ENCODE measurements at regions not wholly inside any gene's neighbourhood (a gene's known extent, or its start where the extent isn't known, plus 50 kb on each side); places are given as distances from the start of the nearest gene placed in this dataset.

DNA sequence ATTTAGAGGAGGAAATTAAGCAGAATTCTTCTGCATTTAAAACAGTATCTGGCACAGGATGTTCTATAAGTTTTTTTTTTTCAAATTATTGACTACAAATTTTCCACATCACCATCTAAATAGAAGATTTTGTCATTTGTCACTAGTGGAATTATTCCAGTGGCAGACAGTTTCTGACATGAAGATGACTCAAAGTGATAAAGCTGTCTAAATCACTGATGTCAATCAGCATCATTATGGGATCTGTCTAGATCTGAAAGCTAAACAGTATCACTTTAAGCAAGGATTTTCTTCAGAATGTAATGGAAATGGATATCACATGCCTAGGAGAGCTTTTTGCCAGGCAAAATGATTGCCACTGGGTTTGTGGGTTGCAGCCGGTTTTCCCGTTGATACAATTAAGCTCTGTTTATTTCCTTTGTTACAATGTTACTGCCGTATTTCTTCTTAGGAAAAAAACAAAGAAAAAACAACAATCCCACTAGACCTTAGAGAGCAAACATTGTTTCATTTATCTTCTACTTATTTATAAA lies 1657.0 kb upstream of the PRR20A start:
- CTCF ChIA-PET = interaction anchor here (0.7 kb wide), 1 partner anchor 89 kb away, joined by 3 read pairs; no protein-coding TSS in a partner anchor

GRCh38 chr13:55493297-55493696 lies 1647.4 kb upstream of the PRR20A start:
- no peak overlapping the region for H3K4me3 ChIP-seq (ENCODE audit: low read depth, low read length)
- ChIA-PET CTCF (no interaction called here), POLR2A (no interaction called here)
- no peaks in the 10 kb centered on the region for H3K4me1 ChIP-seq (ENCODE audit: control insufficient read depth, insufficient read depth, low read length)
- no peaks in the 10 kb centered on the region for H3K36me3 ChIP-seq (ENCODE audit: control insufficient read depth in 2 of 2, insufficient read depth in 1 of 2, low read length in 2 of 2)
- H3K27ac ChIP-seq (ENCODE audit: extremely low read depth, low read depth, low read length) = no peak overlapping the region
- H3K9me3 ChIP-seq (ENCODE audit: control insufficient read depth, insufficient read depth, low read depth, low read length) = no peaks in the 10 kb centered on the region
- TF ChIP-seq PATZ1 (tag by site-specific recombination; IDR thresholded peaks at IDR 0.05) (no peak), ZSCAN23 (tag by site-specific recombination; IDR thresholded peaks at IDR 0.05) (no peak), ZNF660 (tag by site-specific recombination; IDR thresholded peaks at IDR 0.05) (no peak), HOXA7 (CRISPR knock-in tag; IDR thresholded peaks at IDR 0.05; ENCODE audit: borderline replicate concordance) (no peak), ZNF488 (tag by site-specific recombination; IDR thresholded peaks at IDR 0.05) (no peak), SP3 (tag by site-specific recombination; IDR thresholded peaks at IDR 0.05) (no peak)

More for the DNA sequence above, 1657.0 kb upstream of the PRR20A start:
- Histone ChIP-seq H3K9me3 (ENCODE audit: control insufficient read depth, insufficient read depth, low read depth, low read length) (no peaks in the 10 kb centered on the region), H3K36me3 (ENCODE audit: control insufficient read depth in 2 of 2, insufficient read depth in 1 of 2, low read length in 2 of 2) (no peaks in the 10 kb centered on the region), H3K4me1 (ENCODE audit: control insufficient read depth, insufficient read depth, low read length) (no peaks in the 10 kb centered on the region), H3K4me3 (ENCODE audit: low read depth, low read length) (no peak overlapping the region), H3K27ac (ENCODE audit: extremely low read depth, low read depth, low read length) (no peak overlapping the region)
- TF ChIP-seq ZNF530 (tag by site-specific recombination; IDR thresholded peaks at IDR 0.05; ENCODE audit: low read depth) = no peak
- TF ChIP-seq, protein P1, sequence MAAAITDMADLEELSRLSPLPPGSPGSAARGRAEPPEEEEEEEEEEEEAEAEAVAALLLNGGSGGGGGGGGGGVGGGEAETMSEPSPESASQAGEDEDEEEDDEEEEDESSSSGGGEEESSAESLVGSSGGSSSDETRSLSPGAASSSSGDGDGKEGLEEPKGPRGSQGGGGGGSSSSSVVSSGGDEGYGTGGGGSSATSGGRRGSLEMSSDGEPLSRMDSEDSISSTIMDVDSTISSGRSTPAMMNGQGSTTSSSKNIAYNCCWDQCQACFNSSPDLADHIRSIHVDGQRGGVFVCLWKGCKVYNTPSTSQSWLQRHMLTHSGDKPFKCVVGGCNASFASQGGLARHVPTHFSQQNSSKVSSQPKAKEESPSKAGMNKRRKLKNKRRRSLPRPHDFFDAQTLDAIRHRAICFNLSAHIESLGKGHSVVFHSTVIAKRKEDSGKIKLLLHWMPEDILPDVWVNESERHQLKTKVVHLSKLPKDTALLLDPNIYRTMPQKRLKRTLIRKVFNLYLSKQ (tag by site-specific recombination; IDR thresholded peaks at IDR 0.05; ENCODE audit: borderline replicate concordance) = no peak
- TF ChIP-seq ZNF37A (tag by site-specific recombination; IDR thresholded peaks at IDR 0.05) = no peak
- TF ChIP-seq ZNF112 (tag by site-specific recombination; IDR thresholded peaks at IDR 0.05) = no peak
- no peak for TF ChIP-seq SP3 (tag by site-specific recombination; IDR thresholded peaks at IDR 0.05)
- no peak for TF ChIP-seq ZNF211 (tag by site-specific recombination; IDR thresholded peaks at IDR 0.05; ENCODE audit: low read depth)
- no peak for TF ChIP-seq ZNF2 (tag by site-specific recombination; IDR thresholded peaks at IDR 0.05)
- no peak for TF ChIP-seq TSHZ1 (tag by site-specific recombination; IDR thresholded peaks at IDR 0.05; ENCODE audit: borderline replicate concordance)
- no peak for TF ChIP-seq ZNF561 (tag by site-specific recombination; IDR thresholded peaks at IDR 0.05; ENCODE audit: borderline replicate concordance)
- no peak for TF ChIP-seq ZNF24 (tag by site-specific recombination; IDR thresholded peaks at IDR 0.05)
- TF ChIP-seq ZNF23 (tag by site-specific recombination; IDR thresholded peaks at IDR 0.05; ENCODE audit: borderline replicate concordance) = no peak
- TF ChIP-seq ZNF623 (tag by site-specific recombination; IDR thresholded peaks at IDR 0.05) = no peak
- no peak for TF ChIP-seq ZNF280C (tag by site-specific recombination; IDR thresholded peaks at IDR 0.05)
- no peak for TF ChIP-seq SALL2 (tag by site-specific recombination; IDR thresholded peaks at IDR 0.05; ENCODE audit: borderline replicate concordance)
- TF ChIP-seq ZNF777 (tag by site-specific recombination; IDR thresholded peaks at IDR 0.05; ENCODE audit: borderline replicate concordance) = no peak
- TF ChIP-seq ZNF747 (tag by site-specific recombination; IDR thresholded peaks at IDR 0.05) = no peak
- TF ChIP-seq ZNF629 (tag by site-specific recombination; IDR thresholded peaks at IDR 0.05) = no peak
- no peak for TF ChIP-seq KLF7 (tag by site-specific recombination; IDR thresholded peaks at IDR 0.05; ENCODE audit: borderline replicate concordance)
- no peak for TF ChIP-seq ZNF776 (tag by site-specific recombination; IDR thresholded peaks at IDR 0.05; ENCODE audit: borderline replicate concordance)
- POLR2A ChIA-PET = interaction anchor here (0.7 kb wide), 1 partner anchor 16 kb away, joined by 3 read pairs; no protein-coding TSS in a partner anchor
